ENCODE measurements at regions not wholly inside any gene's neighbourhood (a gene's known extent, or its start where the extent isn't known, plus 50 kb on each side); places are given as distances from the start of the nearest gene placed in this dataset.
A peak's percentile ranks its signal among the peaks of the same experiment; 100 is the strongest.
"Not testable (repeated sequence)": the region's sequence is repeated elsewhere in the genome, so short reads cannot be mapped to it uniquely, and the experiment has no call there.

GRCh38 chr5:102099083-102099482 lies 197.0 kb downstream of the SLCO4C1 start:
- not testable (repeated sequence) for H3K4me3 Mint-ChIP-seq; H3K4me1 ChIP-seq (ENCODE audit: insufficient read depth); H3F3A ChIP-seq (replicated peaks; ENCODE audit: low read depth); H3K27ac ChIP-seq (ENCODE audit: low read depth); DNase-seq (ENCODE audit: low spot score); H3K79me2 ChIP-seq (replicated peaks; ENCODE audit: insufficient read depth); H3K27ac Mint-ChIP-seq; H2AFZ ChIP-seq; H3K9me2 ChIP-seq (ENCODE audit: insufficient read depth); H3K27me3 Mint-ChIP-seq (ENCODE audit: insufficient read depth, low read depth, poor library complexity); H4K20me1 ChIP-seq (replicated peaks; ENCODE audit: insufficient read depth); H3K36me3 Mint-ChIP-seq (ENCODE audit: low read depth); H3K4me1 Mint-ChIP-seq; H3K4me2 ChIP-seq; H3K36me3 ChIP-seq (ENCODE audit: insufficient read depth); H3K27me3 ChIP-seq (ENCODE audit: insufficient read depth); H3K4me3 ChIP-seq; ATAC-seq; H3K9me3 Mint-ChIP-seq

DNA sequence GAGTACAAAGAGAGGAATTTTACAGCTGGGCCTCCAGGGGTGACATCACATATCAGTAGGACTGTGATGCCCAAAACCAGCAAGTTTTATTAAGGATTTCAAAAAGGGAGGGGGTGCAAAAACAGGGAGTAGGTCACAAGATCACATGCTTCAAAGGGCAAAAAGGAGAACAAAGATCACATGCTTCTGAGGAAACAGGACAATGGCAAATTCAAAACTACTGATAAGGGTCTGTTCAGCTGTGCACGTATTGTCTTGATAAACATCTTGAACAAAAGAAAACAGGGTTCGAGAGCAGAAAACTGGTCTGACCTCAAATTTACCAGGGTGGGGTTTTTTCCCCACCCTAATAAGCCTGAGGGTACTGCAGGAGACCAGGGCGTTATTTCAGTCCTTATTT lies 197.5 kb downstream of the SLCO4C1 start:
- not testable (repeated sequence) for H3K27ac ChIP-seq (ENCODE audit: low read depth); H3K4me2 ChIP-seq; H3K9me3 Mint-ChIP-seq; H3K4me1 Mint-ChIP-seq; H3K27ac Mint-ChIP-seq; H3K36me3 ChIP-seq (ENCODE audit: insufficient read depth); H3K4me3 ChIP-seq; H3K27me3 Mint-ChIP-seq (ENCODE audit: insufficient read depth, low read depth, poor library complexity); H3K36me3 Mint-ChIP-seq (ENCODE audit: low read depth); H3K27me3 ChIP-seq (ENCODE audit: insufficient read depth); H3K4me1 ChIP-seq (ENCODE audit: insufficient read depth); H2AFZ ChIP-seq; H4K20me1 ChIP-seq (replicated peaks; ENCODE audit: insufficient read depth); DNase-seq (ENCODE audit: low spot score); H3K9me2 ChIP-seq (ENCODE audit: insufficient read depth); H3K79me2 ChIP-seq (replicated peaks; ENCODE audit: insufficient read depth); H3F3A ChIP-seq (replicated peaks; ENCODE audit: low read depth); ATAC-seq; H3K4me3 Mint-ChIP-seq

GRCh38 chr5:102090770-102091169 lies 205.3 kb downstream of the SLCO4C1 start:
- Histone ChIP-seq H2AFZ (no peak overlapping the region), H3K79me2 (replicated peaks; ENCODE audit: insufficient read depth) (no peaks in the 10 kb centered on the region), H3K27me3 (ENCODE audit: insufficient read depth) (no peaks in the 10 kb centered on the region), H3K4me1 (ENCODE audit: insufficient read depth) (0 out of 2 replicates have a peak, but pooled peaks cover 5% of the 10 kb centered on the region), H3K9me2 (ENCODE audit: insufficient read depth) (no peaks in the 10 kb centered on the region), H3F3A (replicated peaks; ENCODE audit: low read depth) (no peaks in the 10 kb centered on the region), H3K27ac (ENCODE audit: low read depth) (no peak overlapping the region), H3K36me3 (ENCODE audit: insufficient read depth) (no peaks in the 10 kb centered on the region), H4K20me1 (replicated peaks; ENCODE audit: insufficient read depth) (no peaks in the 10 kb centered on the region), H3K4me2 (no peak overlapping the region), H3K4me3 (no peak overlapping the region)
- Mint-ChIP-seq H3K27ac (no peak overlapping the region), H3K4me3 (no peak overlapping the region), H3K9me3 (peaks cover 6% of the 10 kb centered on the region; the same call in 1 of the 3 replicates), H3K36me3 (ENCODE audit: low read depth) (no peaks in the 10 kb centered on the region; the same call in 2 of the 3 replicates), H3K27me3 (ENCODE audit: insufficient read depth, low read depth, poor library complexity) (peaks cover 2% of the 10 kb centered on the region), H3K4me1 (peaks cover 12% of the 10 kb centered on the region; the same call in 2 of the 3 replicates)
- DNase-seq (ENCODE audit: low spot score) (peak; percentile 64), ATAC-seq (peak; percentile 89)
- TF ChIP-seq CTCF (conservative IDR thresholded peaks at IDR 0.05; ENCODE audit: low read depth in 2 of 2): peak; percentile 60 to 70
- TF ChIP-seq EZH2 (IDR thresholded peaks at IDR 0.05; ENCODE audit: low read depth, unreplicated experiment): no peak
- TF ChIP-seq ZNF462 (CRISPR knock-in tag; IDR thresholded peaks at IDR 0.05): no peak
- TF ChIP-seq REST (IDR thresholded peaks at IDR 0.05; ENCODE audit: unreplicated experiment): no peak
- TF ChIP-seq JUNB (IDR thresholded peaks at IDR 0.05; ENCODE audit: unreplicated experiment): no peak
